Cardiac fibroblast (primary cell): ENCODE measurements at regions not wholly inside any gene's neighbourhood (a gene's known extent, or its start where the extent isn't known, plus 50 kb on each side); places are given as distances from the start of the nearest gene placed in this dataset.
A peak's percentile ranks its signal among the peaks of the same experiment; 100 is the strongest.

Source experiments
- DNase-seq, 2 donors: peaks; one replicate each; pipeline versions ENCODE4 v3.0.0 to v3.0.0-alpha.2; 2010; ENCODE audit warnings: low read depth in 2 of 2
- H3K4me3 ChIP-seq, 2 donors: replicated peaks in 1 of 2; 1 replicate in 1 of 2; 2 replicates in 1 of 2; pipeline ENCODE4 v1.5.1; 2011; ENCODE audit warnings: low read depth in 2 of 2, low read length in 2 of 2, mild to moderate bottlenecking in 2 of 2, moderate library complexity in 1 of 2
- TF ChIP-seq, protein P1 (sequence below): IDR thresholded peaks from one replicate; pipeline ENCODE4 v1.5.1; 2011; ENCODE audit warnings: low read depth, mild to moderate bottlenecking, low read length, inconsistent platforms

DNA sequence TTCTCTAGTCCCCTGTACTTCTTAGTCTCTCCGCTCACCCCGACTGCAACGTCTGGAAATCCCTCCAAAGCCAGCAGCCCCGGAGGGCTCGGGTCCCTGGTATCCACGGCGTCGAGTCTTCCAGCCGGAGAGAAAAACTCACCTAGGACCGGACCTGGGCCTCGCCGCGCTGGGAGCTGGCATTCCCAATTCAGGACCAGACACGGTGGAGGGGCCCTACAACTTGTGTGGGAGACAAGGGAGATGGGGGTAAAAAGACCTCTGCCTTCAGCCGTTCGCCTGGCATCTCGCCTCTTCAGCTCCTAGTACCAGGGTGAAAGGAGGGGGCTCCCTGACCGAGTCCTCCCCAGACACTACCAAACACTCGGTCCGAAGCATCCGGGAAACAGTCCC, 64.3 kb downstream of the GPX5 start:
- TF ChIP-seq, protein P1, sequence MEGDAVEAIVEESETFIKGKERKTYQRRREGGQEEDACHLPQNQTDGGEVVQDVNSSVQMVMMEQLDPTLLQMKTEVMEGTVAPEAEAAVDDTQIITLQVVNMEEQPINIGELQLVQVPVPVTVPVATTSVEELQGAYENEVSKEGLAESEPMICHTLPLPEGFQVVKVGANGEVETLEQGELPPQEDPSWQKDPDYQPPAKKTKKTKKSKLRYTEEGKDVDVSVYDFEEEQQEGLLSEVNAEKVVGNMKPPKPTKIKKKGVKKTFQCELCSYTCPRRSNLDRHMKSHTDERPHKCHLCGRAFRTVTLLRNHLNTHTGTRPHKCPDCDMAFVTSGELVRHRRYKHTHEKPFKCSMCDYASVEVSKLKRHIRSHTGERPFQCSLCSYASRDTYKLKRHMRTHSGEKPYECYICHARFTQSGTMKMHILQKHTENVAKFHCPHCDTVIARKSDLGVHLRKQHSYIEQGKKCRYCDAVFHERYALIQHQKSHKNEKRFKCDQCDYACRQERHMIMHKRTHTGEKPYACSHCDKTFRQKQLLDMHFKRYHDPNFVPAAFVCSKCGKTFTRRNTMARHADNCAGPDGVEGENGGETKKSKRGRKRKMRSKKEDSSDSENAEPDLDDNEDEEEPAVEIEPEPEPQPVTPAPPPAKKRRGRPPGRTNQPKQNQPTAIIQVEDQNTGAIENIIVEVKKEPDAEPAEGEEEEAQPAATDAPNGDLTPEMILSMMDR: no peak
- no peak for DNase-seq
- peak overlapping the region; percentile 26 to 30 for H3K4me3 ChIP-seq

DNA sequence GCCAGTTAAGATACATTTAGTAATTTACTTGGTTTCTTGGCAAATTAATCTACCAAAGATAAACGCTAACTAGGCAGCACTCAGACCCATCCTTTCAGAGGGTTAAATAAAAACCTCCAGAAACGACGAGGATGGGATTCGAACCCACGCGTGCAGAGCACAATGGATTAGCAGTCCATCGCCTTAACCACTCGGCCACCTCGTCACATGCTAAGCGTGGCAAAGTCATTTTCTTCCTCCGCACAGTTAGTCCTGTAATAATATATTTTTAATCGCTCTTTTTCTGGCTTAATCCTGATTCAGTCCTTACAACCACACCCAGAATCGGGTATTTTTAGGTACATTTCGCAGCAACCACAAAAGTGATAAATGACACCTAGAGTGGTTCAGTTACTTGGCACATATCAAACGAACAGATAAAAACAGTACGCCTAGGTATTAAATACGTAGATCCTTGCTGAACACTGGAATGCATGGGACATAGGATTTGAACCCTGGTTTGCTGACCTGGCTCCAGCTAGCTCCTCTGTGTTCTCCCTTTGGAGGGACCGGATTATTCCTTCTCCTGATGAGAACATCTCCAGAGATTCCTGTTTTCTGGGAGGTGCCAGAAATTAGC, 71.6 kb downstream of the GPX5 start:
- peak overlapping the region; percentile 28 to 48 for H3K4me3 ChIP-seq
- TF ChIP-seq, protein P1: no peak
- peak; percentile 64 to 88 for DNase-seq

DNA sequence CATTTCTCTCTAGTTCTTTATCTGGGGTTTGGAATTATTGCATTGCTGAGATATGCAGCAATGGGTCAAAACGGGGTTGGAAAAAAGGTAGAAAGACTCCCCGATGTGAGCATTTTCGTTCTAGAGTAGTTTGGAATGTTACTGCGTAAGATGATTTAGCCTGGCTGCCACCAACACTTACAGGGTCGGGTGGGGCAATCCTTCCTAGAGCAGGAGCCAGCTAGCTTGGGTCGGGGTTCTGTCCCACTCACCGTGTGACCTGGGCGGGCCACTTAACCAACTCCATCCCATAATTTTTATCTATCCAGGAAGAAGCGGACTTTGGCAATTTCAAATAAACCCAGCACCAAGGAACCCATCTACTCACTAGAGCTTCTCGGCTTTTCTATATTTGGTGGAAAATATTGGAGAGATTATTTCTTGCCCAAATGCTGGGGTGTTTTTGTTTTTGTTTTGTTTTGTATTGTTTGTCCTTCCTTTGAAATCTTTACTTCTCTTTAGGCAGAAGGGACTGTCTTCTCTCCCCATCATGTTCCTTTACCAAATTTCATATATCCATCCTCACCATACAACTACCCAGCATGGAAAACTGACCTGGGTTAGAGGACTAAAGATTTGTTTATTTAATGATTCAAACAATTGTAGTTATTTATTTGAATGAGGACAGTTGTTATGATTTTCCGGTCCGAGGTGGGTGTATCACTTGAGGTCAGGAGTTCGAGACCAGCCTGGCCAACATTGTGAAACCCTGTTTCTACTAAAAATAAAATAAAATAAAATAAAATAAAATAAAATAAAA, 72.4 kb downstream of the GPX5 start:
- TF ChIP-seq, protein P1: no peak
- peak in 1 of 2 donors; percentile 31 for DNase-seq
- peak overlapping the region; percentile 28 to 48 for H3K4me3 ChIP-seq

DNA sequence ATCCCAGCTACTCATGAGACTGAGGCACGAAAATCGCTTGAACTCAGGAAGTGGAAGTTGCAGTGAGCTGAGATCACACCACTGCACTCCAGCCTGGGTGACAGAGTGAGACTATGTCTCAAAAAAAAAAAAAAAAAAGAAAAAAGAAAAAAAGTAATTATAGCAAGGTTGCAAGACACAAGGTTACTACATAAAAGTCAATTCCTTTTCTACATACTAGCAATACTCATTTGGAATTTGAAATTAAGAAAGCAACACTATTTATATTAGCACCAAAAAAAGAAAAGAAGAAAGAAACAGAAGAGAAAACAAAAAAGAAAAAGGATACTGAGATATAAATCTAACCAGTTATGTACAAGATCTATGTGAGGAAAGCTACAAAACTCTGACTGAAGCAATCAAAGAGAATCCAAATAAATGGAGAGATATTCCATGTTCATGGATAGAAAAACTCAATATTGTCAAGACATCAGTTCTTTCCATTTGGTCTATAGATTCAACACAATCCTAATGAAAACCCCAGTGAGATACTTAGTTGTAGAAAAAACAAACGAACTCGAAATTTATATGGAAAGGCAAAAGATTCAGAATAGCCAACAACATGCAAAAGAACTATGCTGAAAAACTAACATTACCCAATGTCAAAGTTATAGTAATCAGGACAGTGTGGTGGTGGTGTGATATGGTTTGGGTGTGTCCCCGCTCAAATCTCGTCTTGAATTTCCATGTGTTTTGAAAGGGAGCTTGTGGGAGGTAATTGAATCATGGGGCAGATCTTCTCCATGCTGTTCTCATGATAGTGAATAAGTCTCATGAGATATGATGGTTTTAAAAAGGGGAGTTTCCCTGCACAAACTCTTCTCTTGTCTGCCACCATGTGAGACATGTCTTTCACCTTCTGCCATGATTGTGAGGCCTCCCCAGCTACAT, 73.3 kb downstream of the GPX5 start:
- DNase-seq: no peak
- H3K4me3 ChIP-seq: no peak overlapping the region
- TF ChIP-seq, protein P1: no peak

DNA sequence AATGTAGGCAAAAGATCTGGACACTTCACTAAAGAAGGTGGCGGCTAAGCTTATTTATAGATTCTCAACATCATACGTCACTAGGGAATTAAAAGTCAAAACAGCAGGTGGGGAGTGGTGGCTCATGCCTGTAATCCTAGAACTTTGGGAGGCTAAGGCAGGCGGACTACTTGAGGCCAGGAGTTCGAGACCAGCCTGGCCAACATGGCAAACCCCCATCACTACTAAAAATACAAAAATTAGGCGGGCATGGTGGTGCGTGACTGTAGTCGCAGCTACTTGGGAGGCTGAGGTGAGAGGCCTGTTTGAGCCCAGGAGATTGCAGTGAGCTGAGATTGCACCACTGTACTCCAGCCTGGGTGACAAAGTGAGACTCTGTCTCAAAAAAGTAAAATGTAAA, 74.6 kb downstream of the GPX5 start:
- H3K4me3 ChIP-seq: no peak overlapping the region
- TF ChIP-seq, protein P1: no peak
- no peak for DNase-seq

DNA sequence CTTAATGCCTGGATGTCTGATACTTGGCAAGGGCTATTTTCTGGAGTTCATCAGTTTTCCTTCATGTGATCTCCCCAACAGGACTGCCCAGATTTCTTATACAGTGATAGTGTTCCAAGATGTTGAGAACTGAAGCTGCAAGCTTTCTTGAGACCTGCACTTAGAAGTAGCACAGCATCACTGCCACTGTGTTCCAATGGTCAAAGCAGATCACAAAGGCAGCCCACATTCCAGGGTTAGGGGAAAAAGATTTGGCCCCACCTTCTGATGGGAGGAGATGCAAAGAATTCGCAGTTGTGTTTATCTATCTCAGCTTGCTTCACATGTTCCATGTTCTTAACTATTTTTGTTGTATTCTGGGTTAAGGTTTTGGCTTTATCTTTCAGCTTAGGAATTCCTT, 78.2 kb downstream of the GPX5 start:
- DNase-seq: no peak
- H3K4me3 ChIP-seq: no peak overlapping the region
- TF ChIP-seq, protein P1: no peak
